ENCODE measurements at regions not wholly inside any gene's neighbourhood (a gene's known extent, or its start where the extent isn't known, plus 50 kb on each side); places are given as distances from the start of the nearest gene placed in this dataset.

- DNase-seq, result no peak
Measured at GRCh38 chr1:201690528-201690927, 138.4 kb upstream of the IPO9 start.

GRCh38 chr1:201691716-201692554, 137.0 kb upstream of the IPO9 start:
- DNase-seq, result no peak

- no peak for DNase-seq
Measured at GRCh38 chr1:201692555-201693394, 136.2 kb upstream of the IPO9 start.

DNA sequence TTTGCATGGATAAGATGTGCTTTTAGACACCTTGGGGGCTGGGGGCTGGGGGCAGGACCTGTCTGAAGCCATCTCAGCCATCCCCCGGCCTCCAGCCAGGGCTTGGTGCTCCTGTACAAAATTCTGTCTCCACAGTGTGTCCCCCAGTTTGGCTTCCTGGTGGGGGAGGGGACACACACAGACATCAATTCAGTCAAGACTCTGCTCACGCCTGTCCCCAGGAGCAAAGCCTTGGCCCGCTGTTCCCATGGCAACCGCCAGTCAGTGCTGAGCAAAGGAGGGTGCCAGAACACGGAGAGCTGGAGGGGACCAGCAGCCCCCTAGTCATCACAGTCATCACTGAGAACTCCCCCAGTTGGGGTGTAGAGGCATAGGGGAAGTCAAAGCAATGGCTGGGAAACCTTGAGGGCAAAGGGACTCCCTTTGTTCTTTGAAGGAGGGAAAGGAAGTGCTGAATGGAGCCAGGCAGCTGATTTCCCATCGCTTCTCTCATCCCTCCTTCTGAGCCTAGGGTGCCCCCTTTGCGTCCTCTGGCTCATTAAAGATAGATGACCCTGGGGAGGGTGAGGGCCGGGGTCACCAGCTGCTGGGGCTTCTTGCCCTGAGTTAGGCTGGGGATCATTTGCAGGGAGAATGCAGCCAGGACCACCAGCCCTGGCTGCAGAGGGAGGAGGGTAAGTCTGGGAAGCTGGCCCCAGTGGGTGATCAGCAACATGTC, 134.9 kb upstream of the IPO9 start:
- DNase-seq, result no peak

- no peak for DNase-seq
Measured at GRCh38 chr1:201694608-201695335, 134.2 kb upstream of the IPO9 start.

DNA sequence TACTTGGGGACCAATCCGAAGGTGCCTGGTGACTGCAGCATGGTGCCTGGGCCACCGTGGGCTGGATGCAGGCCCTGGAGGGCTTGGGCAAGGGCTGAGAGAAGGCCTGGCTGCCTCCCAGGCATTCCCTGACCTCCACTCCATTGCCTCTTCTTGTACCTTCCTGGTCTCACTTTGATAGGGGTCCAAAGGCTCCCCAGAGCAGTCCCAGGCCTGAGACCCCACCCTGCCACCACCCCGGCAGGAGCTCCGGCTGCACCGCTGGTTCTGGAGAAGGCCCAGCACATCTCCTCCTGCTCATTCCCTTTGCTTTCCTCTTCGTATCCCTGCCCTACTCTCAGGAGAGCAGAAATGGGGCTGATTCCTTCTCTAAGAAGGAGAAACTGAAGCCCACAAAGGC, 133.3 kb upstream of the IPO9 start:
- no peak for DNase-seq

- no peak for DNase-seq
Measured at GRCh38 chr1:201696217-201696761, 132.7 kb upstream of the IPO9 start.

- no peak for DNase-seq
Measured at GRCh38 chr1:201697174-201697573, 131.8 kb upstream of the IPO9 start.

DNA sequence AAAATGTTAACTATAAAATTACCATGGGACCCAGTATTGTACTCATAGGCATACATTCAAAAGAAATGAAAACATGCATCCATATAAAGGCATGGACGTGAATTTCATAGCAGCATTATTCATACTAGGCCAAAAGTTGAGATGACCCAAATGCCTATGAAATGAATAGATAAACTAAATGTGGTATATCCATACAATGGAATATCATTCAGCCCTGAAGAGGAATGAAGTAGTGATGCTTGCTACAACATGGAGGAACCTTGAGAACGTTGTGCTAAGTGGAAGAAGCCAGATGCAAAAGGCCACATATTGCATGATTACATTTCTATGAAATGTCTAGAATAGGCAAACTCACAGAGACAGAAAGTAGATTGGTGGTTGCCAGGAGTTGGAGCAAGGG, 127.1 kb upstream of the IPO9 start:
- DNase-seq, result no peak

DNA sequence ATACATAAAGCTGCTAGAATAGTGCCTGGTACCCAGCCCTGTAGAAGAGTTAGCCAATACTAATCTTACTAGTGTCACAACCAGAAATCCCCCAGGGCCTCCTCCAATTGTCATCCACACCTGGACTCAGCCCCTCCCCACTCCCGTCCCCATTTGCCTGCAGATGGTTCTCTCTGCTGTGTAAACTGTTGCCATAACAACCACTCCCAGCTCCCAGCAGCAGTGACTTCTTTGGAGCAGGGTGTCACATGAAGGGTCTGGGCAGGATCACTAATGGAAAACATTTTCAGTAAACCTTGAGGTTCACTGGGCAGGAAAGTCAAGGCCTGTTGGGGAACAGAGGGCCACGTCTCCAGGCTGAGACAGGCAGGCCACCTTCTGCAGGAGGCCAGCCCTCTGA, 126.0 kb upstream of the IPO9 start:
- no peak for DNase-seq

DNA sequence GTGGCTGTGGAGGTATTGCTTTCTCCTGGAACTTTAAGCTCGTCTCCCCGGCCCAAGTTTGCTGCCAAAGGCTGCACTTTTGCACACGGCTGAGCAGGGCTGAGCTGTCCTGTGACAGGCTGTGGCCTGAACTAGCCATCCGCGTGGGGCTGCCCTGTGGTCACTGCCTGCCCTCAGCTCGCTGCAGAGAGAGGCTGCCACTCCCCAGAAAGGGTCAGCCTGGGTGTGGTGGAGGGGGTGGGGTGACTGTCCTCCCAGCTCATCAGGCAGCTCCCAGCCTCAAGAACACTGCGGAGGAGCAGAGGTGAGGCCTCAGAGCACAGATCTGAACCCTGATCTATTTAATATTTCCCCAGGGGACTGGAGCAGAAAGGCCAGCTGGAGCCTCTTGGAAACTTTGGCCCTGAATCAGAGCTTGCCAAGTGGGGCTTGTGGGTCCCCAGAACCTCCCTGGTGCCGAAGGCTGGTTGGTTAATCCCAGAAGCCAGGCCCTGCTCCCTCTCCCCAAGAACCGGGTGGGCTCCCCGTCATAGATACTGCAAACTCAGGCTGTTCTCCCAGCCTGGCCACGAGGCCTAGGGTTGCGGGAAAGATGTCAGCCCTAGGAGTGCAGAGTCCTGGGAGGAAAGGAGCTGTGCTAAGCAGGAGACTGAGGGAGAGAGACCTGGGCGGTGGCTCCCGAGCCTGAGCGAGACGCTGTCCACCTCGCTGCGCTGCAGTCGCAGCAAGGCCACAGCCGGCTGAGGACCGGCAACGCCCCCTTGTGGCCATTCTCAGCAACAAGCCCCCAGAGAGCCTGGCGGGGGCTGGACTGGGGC, 125.1 kb upstream of the IPO9 start:
- peak; percentile 47 to 48 for DNase-seq

DNA sequence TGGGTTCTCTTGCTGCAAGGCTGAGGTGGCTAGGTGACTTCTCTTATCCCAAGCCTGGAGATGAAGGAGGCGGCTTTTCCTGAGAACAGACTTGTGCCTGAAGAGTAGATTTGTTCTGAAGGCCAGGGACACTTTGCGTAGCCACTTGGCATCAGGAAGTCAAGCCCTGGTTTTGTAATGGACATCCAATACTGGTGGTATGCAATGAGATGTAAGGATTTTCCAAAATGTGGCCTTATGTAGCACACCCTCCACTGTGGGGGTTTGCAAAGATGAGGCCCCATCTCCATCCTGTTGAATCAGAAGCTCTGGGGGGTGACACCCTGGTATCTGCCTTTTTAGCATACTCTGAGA, 124.5 kb upstream of the IPO9 start:
- DNase-seq, result no peak

GRCh38 chr1:201705389-201705788, 123.6 kb upstream of the IPO9 start:
- DNase-seq, result no peak

GRCh38 chr1:201706109-201706508, 122.8 kb upstream of the IPO9 start:
- no peak for DNase-seq

- no peak for DNase-seq
Measured at GRCh38 chr1:201707027-201707426, 121.9 kb upstream of the IPO9 start.

- DNase-seq, result no peak
Measured at GRCh38 chr1:201707656-201708055, 121.3 kb upstream of the IPO9 start.

DNA sequence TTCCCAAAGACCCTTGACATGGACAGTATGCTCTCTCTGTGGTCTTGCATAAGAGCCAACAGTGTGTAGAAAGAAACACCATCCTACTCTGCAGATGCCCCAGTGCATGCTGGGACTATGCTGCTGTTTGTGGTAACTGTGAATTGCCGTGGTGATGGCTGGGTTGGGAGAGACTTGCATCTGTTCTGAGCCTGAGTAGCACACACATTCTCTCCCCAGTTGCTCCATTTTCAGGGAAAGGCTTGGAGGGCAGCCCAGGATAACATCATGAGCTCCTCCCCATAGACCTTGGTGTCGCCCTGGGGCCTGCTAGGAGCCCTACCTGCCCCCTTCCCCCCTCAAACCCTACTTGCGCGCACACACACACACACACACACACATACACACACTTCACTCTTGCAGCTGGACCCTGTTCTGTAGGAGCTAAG, 120.9 kb upstream of the IPO9 start:
- no peak for DNase-seq

DNA sequence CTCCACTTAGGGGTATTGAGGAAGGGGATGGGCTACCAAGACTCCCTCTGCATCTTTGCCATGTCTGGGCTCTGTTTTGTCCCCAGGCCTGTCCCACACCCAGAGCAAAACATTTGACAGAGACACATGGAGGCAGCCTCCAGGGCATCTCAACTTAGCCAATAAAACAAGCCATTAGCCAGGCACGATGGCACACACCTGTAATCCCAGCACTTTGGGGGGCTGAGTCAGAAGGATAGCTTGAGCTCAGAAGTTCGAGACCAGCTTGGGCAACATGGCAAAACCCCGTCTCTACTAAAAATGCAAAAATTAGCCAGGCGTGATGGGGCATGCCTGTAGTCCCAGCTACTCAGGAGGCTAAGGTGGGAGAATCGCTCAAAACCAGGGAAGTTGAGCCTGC, 120.3 kb upstream of the IPO9 start:
- DNase-seq, result no peak

DNA sequence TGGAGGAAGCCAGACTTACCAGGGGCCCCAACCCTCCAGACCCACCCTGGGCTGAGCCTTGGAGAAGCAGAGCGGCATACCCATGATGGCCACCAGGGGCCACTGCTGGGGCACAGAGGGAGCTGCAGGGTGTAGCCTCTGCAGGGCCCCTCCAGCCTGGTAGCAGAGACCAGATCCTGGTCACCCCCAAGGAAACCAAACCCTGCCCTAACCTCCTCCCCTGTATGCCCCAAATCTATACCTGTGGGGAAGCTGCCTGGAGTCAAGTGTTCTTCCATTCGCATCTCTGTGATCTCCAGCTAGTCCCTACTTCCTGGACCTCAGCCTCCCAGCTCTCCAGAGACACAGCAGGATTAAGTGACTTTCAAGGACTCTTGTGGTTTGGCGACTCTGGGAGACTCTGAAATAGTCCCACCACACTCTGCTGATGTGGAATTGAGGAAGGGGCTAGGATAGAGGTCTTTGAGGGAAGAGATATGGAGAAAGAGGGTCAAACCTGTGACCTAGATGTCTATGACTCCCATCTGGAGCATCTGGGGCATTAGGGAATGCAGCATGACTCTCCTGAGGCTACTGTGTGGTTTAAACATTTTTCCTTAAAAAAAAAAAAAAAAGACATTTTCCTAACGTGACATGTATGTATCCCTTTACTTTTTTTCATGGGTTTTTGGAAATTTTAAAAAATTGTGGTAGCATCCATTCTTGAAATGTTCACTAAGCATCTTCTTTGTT, 119.2 kb upstream of the IPO9 start:
- DNase-seq, result peak; percentile 40 to 49

DNA sequence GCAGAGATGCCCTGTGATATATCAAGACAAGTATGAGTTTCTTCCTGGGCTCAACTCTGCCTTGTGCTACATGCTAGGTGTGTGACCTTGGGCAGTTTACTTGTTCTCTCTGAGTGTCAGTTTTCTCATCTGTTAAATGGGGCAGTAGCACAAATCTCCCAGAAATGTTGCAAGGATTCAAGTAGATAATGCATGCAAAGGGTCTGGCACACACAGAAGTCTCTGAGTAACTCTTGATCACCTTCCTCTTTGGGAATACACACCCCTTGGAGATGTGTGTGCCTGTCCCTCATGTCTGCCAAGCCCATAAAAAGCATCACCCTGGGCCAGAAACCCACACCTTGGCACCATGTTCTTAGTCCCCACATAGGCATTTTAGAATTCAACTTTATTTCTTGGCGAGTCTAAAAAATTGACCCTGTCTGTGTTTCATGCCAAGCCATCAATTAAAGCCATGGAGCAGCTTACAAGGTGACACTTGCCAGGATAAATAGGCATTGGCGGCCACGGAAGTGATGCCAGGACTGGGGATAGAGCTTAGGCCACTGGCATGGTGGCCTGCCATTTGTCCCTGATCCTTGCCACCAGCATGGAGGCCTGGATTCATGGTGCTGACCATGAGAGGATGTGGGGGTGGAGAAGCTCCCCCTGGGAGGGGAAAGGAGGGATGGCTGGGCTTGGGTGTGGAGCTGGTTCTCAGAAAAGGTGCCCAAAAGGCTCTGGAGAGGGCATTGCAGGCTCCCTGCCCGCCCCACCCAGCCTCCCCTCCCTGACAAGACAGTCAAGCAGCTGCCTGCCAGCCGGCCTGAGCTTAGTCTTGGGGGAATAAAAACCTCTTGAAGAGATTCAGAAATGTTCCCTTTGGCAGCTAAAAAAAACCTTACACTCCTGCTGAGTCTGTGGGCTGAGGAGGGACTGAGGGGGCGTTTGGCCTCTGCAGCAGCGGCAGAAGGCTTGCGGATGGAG, 118.0 kb upstream of the IPO9 start:
- no peak for DNase-seq
